GM23338 (cell line): ENCODE measurements at regions not wholly inside any gene's neighbourhood (a gene's known extent, or its start where the extent isn't known, plus 50 kb on each side); places are given as distances from the start of the nearest gene placed in this dataset.

Source experiments
- ATAC-seq: fragments of 200-7000 bp; cut with Tn5 transposase; 3 replicates; pipeline ENCODE4 v1.9.1; 2020
- DNase-seq: peaks from one replicate; pipeline ENCODE4 v3.0.0-alpha.2; 2015; ENCODE audit warnings: low spot score
- H2AFZ ChIP-seq: fragments of 200-600 bp; sonication (generic); 2 replicates; pipeline ENCODE4 v1.8.0; 2016; ENCODE audit warnings: antibody characterized with exemption, mild to moderate bottlenecking, moderate library complexity
- H3F3A ChIP-seq: fragments of 200-600 bp; sonication (generic); replicated peaks from 2 replicates; pipeline ENCODE4 v1.8.0; 2017; ENCODE audit warnings: antibody characterized with exemption, mixed run types, low read depth
- H3K27ac ChIP-seq: fragments of 200-600 bp; sonication (generic); 2 replicates; pipeline ENCODE4 v1.6.1; 2016; ENCODE audit warnings: low read depth
- H3K27me3 ChIP-seq: fragments of 200-600 bp; sonication (generic); 2 replicates; pipeline ENCODE4 v1.8.0; 2016; ENCODE audit warnings: mild to moderate bottlenecking, mixed run types, moderate library complexity; ENCODE audit not compliant: insufficient read depth
- H3K36me3 ChIP-seq: fragments of 200-600 bp; sonication (generic); 2 replicates; pipeline ENCODE4 v1.8.0; 2016; ENCODE audit warnings: mild to moderate bottlenecking; ENCODE audit not compliant: insufficient read depth
- H3K4me1 ChIP-seq: fragments of 200-600 bp; sonication (generic); 2 replicates; pipeline ENCODE4 v1.8.0; 2016; ENCODE audit warnings: mild to moderate bottlenecking, moderate library complexity; ENCODE audit not compliant: insufficient read depth
- H3K4me2 ChIP-seq: fragments of 200-600 bp; sonication (generic); 2 replicates; pipeline ENCODE4 v1.7.1; 2017; ENCODE audit warnings: mixed run types
- H3K4me3 ChIP-seq: fragments of 200-600 bp; sonication (generic); 2 replicates; pipeline ENCODE4 v1.6.1; 2016; ENCODE audit warnings: mixed run types
- H3K79me2 ChIP-seq: fragments of 200-600 bp; sonication (generic); replicated peaks from 2 replicates; pipeline ENCODE4 v1.8.0; 2017; ENCODE audit warnings: mild to moderate bottlenecking; ENCODE audit not compliant: insufficient read depth
- H3K9me2 ChIP-seq: fragments of 200-600 bp; sonication (generic); 2 replicates; pipeline ENCODE4 v1.8.0; 2017; ENCODE audit not compliant: insufficient read depth
- H4K20me1 ChIP-seq: fragments of 200-600 bp; sonication (generic); replicated peaks from 2 replicates; pipeline ENCODE4 v1.8.0; 2017; ENCODE audit warnings: mild to moderate bottlenecking; ENCODE audit not compliant: insufficient read depth
- H3K27ac Mint-ChIP-seq: 2 replicates; pipeline ENCODE4 v1.8.0; 2020; ENCODE audit warnings: inconsistent platforms, mild to moderate bottlenecking, moderate library complexity, mixed read lengths
- H3K27me3 Mint-ChIP-seq: 3 replicates; pipeline ENCODE4 v1.8.0; 2022; ENCODE audit warnings: low read depth, mild to moderate bottlenecking, moderate library complexity, mixed read lengths, inconsistent platforms; ENCODE audit not compliant: insufficient read depth, poor library complexity
- H3K36me3 Mint-ChIP-seq: 3 replicates; pipeline ENCODE4 v1.8.0; 2021; ENCODE audit warnings: low read depth, mild to moderate bottlenecking, inconsistent platforms, moderate library complexity, mixed read lengths
- H3K4me1 Mint-ChIP-seq: 3 replicates; pipeline ENCODE4 v1.8.0; 2020; ENCODE audit warnings: mild to moderate bottlenecking, inconsistent platforms, mixed read lengths
- H3K4me3 Mint-ChIP-seq: 3 replicates; pipeline ENCODE4 v1.8.0; 2021; ENCODE audit warnings: moderate library complexity, mild to moderate bottlenecking, inconsistent platforms, mixed read lengths
- H3K9me3 Mint-ChIP-seq: 3 replicates; pipeline ENCODE4 v1.8.0; 2020; ENCODE audit warnings: moderate library complexity, mild to moderate bottlenecking, inconsistent platforms, mixed read lengths
- EZH2 ChIP-seq: fragments of 200-600 bp; sonication (generic); IDR thresholded peaks from one replicate; pipeline ENCODE4 v1.8.0; 2017; ENCODE audit warnings: antibody characterized with exemption, mild to moderate bottlenecking, low read depth; ENCODE audit not compliant: unreplicated experiment
- EZH2phosphoT487 ChIP-seq: fragments of 200-600 bp; sonication (generic); IDR thresholded peaks from one replicate; pipeline ENCODE4 v1.8.1; 2018; ENCODE audit warnings: antibody characterized with exemption; ENCODE audit not compliant: unreplicated experiment
- NANOG ChIP-seq: IDR thresholded peaks from 2 replicates; pipeline ENCODE4 v1.6.1; 2016; ENCODE audit warnings: antibody characterized with exemption, borderline replicate concordance
- POLR2AphosphoS5 ChIP-seq: IDR thresholded peaks from 2 replicates; pipeline ENCODE4 v1.6.1; 2016; ENCODE audit warnings: antibody characterized with exemption, low read depth
- STAT1 ChIP-seq: IDR thresholded peaks from one replicate; pipeline ENCODE4 v1.6.1; 2016; ENCODE audit warnings: antibody characterized with exemption; ENCODE audit not compliant: unreplicated experiment
- ZNF114 ChIP-seq: fragments of 250-450 bp; sonication (Bioruptor Pico); IDR thresholded peaks from 2 replicates; pipeline ENCODE4 v1.5.0; 2020; ENCODE audit warnings: mild to moderate bottlenecking, moderate library complexity
- TF ChIP-seq, protein P1 (sequence below), 2 experiments: fragments of 200-600 bp in 1 of 2; sonication (generic) in 1 of 2; conservative IDR thresholded peaks; 2 replicates each; pipeline versions ENCODE4 v1.5.1 to v1.6.1; 2016 to 2017; ENCODE audit warnings: antibody characterized with exemption in 2 of 2, low read depth in 2 of 2, mild to moderate bottlenecking in 2 of 2, moderate library complexity in 1 of 2
- TF ChIP-seq, protein P2 (sequence below): IDR thresholded peaks from one replicate; pipeline ENCODE4 v1.6.1; 2018; ENCODE audit warnings: antibody characterized with exemption; ENCODE audit not compliant: unreplicated experiment
- TF ChIP-seq, protein P3 (sequence below): fragments of 250-450 bp; sonication (Bioruptor Pico); IDR thresholded peaks from 2 replicates; pipeline ENCODE4 v1.5.0; 2020; ENCODE audit warnings: mild to moderate bottlenecking, moderate library complexity

DNA sequence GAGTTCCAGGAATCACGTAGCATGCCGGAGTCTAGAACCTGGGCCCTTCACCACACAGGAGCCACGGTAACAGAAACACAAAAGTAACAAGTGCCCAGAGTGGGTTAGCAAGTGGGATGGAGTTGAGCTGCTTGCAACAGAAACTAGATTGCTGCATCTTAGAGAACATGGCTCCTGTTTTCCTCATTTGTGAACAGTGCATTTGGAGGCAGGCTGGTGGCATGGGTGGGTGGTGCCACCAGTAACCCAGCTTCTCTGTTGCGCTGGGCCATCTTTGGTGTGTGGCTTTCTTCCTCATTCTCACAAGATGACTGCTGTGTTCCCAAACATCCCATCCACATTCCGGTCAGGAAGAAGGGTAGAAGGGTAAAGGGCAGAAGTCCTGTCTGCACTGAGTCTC lies 95.5 kb downstream of the KATNIP start:
- Histone ChIP-seq H4K20me1 (no peaks in the 10 kb centered on the region; the same call in 1 of the 2 replicates), H2AFZ (no peak overlapping the region), H3F3A (no peaks in the 10 kb centered on the region), H3K79me2 (no peaks in the 10 kb centered on the region), H3K27ac (no peak overlapping the region), H3K4me3 (no peak overlapping the region), H3K27me3 (no peaks in the 10 kb centered on the region), H3K4me1 (no peaks in the 10 kb centered on the region; the same call in 1 of the 2 replicates), H3K9me2 (no peaks in the 10 kb centered on the region), H3K4me2 (no peak overlapping the region), H3K36me3 (no peaks in the 10 kb centered on the region)
- no peaks in the 10 kb centered on the region; the same call in 2 of the 3 replicates for H3K9me3 Mint-ChIP-seq
- peaks cover 2% of the 10 kb centered on the region; the same call in 2 of the 3 replicates for H3K4me1 Mint-ChIP-seq
- no peak overlapping the region for H3K27ac Mint-ChIP-seq
- TF ChIP-seq POLR2AphosphoS5 = no peak
- TF ChIP-seq NANOG = no peak
- no peak for TF ChIP-seq EZH2phosphoT487
- TF ChIP-seq EZH2 = no peak
- TF ChIP-seq, protein P1, sequence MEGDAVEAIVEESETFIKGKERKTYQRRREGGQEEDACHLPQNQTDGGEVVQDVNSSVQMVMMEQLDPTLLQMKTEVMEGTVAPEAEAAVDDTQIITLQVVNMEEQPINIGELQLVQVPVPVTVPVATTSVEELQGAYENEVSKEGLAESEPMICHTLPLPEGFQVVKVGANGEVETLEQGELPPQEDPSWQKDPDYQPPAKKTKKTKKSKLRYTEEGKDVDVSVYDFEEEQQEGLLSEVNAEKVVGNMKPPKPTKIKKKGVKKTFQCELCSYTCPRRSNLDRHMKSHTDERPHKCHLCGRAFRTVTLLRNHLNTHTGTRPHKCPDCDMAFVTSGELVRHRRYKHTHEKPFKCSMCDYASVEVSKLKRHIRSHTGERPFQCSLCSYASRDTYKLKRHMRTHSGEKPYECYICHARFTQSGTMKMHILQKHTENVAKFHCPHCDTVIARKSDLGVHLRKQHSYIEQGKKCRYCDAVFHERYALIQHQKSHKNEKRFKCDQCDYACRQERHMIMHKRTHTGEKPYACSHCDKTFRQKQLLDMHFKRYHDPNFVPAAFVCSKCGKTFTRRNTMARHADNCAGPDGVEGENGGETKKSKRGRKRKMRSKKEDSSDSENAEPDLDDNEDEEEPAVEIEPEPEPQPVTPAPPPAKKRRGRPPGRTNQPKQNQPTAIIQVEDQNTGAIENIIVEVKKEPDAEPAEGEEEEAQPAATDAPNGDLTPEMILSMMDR (conservative IDR thresholded peaks at IDR 0.05; ENCODE audit: low read depth in 2 of 2) = no peak
- no peak for TF ChIP-seq ZNF114 (CRISPR knock-in tag)
- TF ChIP-seq, protein P2, sequence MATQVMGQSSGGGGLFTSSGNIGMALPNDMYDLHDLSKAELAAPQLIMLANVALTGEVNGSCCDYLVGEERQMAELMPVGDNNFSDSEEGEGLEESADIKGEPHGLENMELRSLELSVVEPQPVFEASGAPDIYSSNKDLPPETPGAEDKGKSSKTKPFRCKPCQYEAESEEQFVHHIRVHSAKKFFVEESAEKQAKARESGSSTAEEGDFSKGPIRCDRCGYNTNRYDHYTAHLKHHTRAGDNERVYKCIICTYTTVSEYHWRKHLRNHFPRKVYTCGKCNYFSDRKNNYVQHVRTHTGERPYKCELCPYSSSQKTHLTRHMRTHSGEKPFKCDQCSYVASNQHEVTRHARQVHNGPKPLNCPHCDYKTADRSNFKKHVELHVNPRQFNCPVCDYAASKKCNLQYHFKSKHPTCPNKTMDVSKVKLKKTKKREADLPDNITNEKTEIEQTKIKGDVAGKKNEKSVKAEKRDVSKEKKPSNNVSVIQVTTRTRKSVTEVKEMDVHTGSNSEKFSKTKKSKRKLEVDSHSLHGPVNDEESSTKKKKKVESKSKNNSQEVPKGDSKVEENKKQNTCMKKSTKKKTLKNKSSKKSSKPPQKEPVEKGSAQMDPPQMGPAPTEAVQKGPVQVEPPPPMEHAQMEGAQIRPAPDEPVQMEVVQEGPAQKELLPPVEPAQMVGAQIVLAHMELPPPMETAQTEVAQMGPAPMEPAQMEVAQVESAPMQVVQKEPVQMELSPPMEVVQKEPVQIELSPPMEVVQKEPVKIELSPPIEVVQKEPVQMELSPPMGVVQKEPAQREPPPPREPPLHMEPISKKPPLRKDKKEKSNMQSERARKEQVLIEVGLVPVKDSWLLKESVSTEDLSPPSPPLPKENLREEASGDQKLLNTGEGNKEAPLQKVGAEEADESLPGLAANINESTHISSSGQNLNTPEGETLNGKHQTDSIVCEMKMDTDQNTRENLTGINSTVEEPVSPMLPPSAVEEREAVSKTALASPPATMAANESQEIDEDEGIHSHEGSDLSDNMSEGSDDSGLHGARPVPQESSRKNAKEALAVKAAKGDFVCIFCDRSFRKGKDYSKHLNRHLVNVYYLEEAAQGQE = no peak
- TF ChIP-seq STAT1 = no peak
- TF ChIP-seq, protein P3, sequence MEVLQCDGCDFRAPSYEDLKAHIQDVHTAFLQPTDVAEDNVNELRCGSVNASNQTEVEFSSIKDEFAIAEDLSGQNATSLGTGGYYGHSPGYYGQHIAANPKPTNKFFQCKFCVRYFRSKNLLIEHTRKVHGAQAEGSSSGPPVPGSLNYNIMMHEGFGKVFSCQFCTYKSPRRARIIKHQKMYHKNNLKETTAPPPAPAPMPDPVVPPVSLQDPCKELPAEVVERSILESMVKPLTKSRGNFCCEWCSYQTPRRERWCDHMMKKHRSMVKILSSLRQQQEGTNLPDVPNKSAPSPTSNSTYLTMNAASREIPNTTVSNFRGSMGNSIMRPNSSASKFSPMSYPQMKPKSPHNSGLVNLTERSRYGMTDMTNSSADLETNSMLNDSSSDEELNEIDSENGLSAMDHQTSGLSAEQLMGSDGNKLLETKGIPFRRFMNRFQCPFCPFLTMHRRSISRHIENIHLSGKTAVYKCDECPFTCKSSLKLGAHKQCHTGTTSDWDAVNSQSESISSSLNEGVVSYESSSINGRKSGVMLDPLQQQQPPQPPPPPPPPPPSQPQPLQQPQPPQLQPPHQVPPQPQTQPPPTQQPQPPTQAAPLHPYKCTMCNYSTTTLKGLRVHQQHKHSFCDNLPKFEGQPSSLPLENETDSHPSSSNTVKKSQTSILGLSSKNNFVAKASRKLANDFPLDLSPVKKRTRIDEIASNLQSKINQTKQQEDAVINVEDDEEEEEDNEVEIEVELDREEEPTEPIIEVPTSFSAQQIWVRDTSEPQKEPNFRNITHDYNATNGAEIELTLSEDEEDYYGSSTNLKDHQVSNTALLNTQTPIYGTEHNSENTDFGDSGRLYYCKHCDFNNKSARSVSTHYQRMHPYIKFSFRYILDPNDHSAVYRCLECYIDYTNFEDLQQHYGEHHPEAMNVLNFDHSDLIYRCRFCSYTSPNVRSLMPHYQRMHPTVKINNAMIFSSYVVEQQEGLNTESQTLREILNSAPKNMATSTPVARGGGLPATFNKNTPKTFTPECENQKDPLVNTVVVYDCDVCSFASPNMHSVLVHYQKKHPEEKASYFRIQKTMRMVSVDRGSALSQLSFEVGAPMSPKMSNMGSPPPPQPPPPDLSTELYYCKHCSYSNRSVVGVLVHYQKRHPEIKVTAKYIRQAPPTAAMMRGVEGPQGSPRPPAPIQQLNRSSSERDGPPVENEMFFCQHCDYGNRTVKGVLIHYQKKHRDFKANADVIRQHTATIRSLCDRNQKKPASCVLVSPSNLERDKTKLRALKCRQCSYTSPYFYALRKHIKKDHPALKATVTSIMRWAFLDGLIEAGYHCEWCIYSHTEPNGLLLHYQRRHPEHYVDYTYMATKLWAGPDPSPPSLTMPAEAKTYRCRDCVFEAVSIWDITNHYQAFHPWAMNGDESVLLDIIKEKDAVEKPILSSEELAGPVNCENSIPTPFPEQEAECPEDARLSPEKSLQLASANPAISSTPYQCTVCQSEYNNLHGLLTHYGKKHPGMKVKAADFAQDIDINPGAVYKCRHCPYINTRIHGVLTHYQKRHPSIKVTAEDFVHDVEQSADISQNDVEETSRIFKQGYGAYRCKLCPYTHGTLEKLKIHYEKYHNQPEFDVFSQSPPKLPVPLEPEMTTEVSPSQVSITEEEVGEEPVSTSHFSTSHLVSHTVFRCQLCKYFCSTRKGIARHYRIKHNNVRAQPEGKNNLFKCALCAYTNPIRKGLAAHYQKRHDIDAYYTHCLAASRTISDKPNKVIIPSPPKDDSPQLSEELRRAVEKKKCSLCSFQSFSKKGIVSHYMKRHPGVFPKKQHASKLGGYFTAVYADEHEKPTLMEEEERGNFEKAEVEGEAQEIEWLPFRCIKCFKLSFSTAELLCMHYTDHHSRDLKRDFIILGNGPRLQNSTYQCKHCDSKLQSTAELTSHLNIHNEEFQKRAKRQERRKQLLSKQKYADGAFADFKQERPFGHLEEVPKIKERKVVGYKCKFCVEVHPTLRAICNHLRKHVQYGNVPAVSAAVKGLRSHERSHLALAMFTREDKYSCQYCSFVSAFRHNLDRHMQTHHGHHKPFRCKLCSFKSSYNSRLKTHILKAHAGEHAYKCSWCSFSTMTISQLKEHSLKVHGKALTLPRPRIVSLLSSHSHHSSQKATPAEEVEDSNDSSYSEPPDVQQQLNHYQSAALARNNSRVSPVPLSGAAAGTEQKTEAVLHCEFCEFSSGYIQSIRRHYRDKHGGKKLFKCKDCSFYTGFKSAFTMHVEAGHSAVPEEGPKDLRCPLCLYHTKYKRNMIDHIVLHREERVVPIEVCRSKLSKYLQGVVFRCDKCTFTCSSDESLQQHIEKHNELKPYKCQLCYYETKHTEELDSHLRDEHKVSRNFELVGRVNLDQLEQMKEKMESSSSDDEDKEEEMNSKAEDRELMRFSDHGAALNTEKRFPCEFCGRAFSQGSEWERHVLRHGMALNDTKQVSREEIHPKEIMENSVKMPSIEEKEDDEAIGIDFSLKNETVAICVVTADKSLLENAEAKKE = no peak
- H3K36me3 Mint-ChIP-seq = peaks cover 3% of the 10 kb centered on the region; the same call in 1 of the 3 replicates
- ATAC-seq (no peak), DNase-seq (no peak)
- H3K4me3 Mint-ChIP-seq = no peak overlapping the region
- peaks cover 7% of the 10 kb centered on the region for H3K27me3 Mint-ChIP-seq
